H1 (cell line): ENCODE measurements at regions not wholly inside any gene's neighbourhood (a gene's known extent, or its start where the extent isn't known, plus 50 kb on each side); places are given as distances from the start of the nearest gene placed in this dataset.

ENCODE experiments used
- CTCF ChIA-PET: fragments of 300-600 bp; sonication (Branson Sonifier 250); formaldehyde crosslinking; loops from one replicate; lab custom pipeline; 2021; ENCODE audit not compliant: partially characterized antibody; lab: Charles Lee
- POLR2A ChIA-PET: fragments of 300-600 bp; sonication (Branson Sonifier 250); formaldehyde crosslinking; loops from one replicate; lab custom pipeline; 2021; ENCODE audit warnings: inconsistent platforms; ENCODE audit not compliant: partially characterized antibody; lab: Charles Lee
- DNase-seq, 2 experiments: peaks; one replicate each; pipeline versions ENCODE4 v3.0.0 to v3.0.0-alpha.2; 2010 to 2022; ENCODE audit warnings: low spot score in 2 of 2, low read depth in 1 of 2, mixed read lengths in 1 of 2
- FAIRE-seq: peaks from 2 replicates; lab custom pipeline; 2011; peaks lifted over from hg19 to GRCh38; lab: Jason Lieb, UNC
- H2AFZ ChIP-seq: 2 replicates; pipeline ENCODE4 v1.8.1; 2012; ENCODE audit warnings: low read length, inconsistent platforms
- H2AK5ac ChIP-seq: 2 replicates; pipeline ENCODE4 v1.6.1; 2013; ENCODE audit warnings: low read depth, low read length
- H2BK120ac ChIP-seq: replicated peaks from 2 replicates; pipeline ENCODE3; 2013; ENCODE audit warnings: low read depth, low read length, inconsistent platforms
- H2BK12ac ChIP-seq: 2 replicates; pipeline ENCODE4 v1.6.1; 2013; ENCODE audit warnings: low read depth, low read length
- H2BK15ac ChIP-seq: 2 replicates; pipeline ENCODE4 v1.6.1; 2013; ENCODE audit warnings: low read length
- H2BK20ac ChIP-seq: 2 replicates; pipeline ENCODE4 v1.6.1; 2013; ENCODE audit warnings: low read length
- H2BK5ac ChIP-seq: 2 replicates; pipeline ENCODE4 v1.6.1; 2013; ENCODE audit warnings: low read depth, low read length
- H3K14ac ChIP-seq: 2 replicates; pipeline ENCODE4 v1.6.1; 2013; ENCODE audit warnings: inconsistent platforms; ENCODE audit not compliant: insufficient read length
- H3K18ac ChIP-seq: 2 replicates; pipeline ENCODE4 v1.6.1; 2013; ENCODE audit warnings: low read length; ENCODE audit errors: extremely low read depth
- H3K23ac ChIP-seq: 2 replicates; pipeline ENCODE4 v1.6.1; 2013; ENCODE audit warnings: inconsistent platforms; ENCODE audit not compliant: insufficient read length
- H3K23me2 ChIP-seq: 2 replicates; pipeline ENCODE4 v1.6.1; 2013; ENCODE audit warnings: low read depth, low read length
- H3K27ac ChIP-seq: 2 replicates; pipeline ENCODE4 v1.6.1; 2011; ENCODE audit warnings: low read depth, low read length, inconsistent platforms
- H3K27me3 ChIP-seq, 4 experiments: replicated peaks in 1 of 4; 1 replicate in 1 of 4; 2 replicates in 3 of 4; pipeline versions ENCODE4 v1.6.1 to v1.8.1; 2011 to 2013; ENCODE audit warnings: low read length in 3 of 4, mild to moderate bottlenecking in 3 of 4, inconsistent platforms in 2 of 4, mixed read lengths in 2 of 4, moderate library complexity in 1 of 4; ENCODE audit not compliant: control insufficient read depth in 3 of 4, insufficient read depth in 3 of 4; ENCODE audit errors: extremely low read depth in 1 of 4
- H3K36me3 ChIP-seq, 4 experiments: 2 replicates each; pipeline versions ENCODE4 v1.6.1 to v1.8.1; 2011 to 2013; ENCODE audit warnings: mild to moderate bottlenecking in 4 of 4, low read length in 3 of 4, moderate library complexity in 2 of 4, control low read depth in 1 of 4, inconsistent platforms in 1 of 4; ENCODE audit not compliant: insufficient read depth in 4 of 4, control insufficient read depth in 2 of 4
- H3K4ac ChIP-seq: replicated peaks from 2 replicates; pipeline ENCODE3; 2013; ENCODE audit warnings: low read length, low read depth, mixed read lengths, inconsistent platforms; ENCODE audit not compliant: insufficient read length
- H3K4me1 ChIP-seq, 4 experiments: replicated peaks in 1 of 4; 1 replicate in 1 of 4; 2 replicates in 3 of 4; pipeline versions ENCODE4 v1.6.1 to v1.8.1; 2011 to 2013; ENCODE audit warnings: low read length in 3 of 4, inconsistent platforms in 2 of 4, mixed read lengths in 1 of 4; ENCODE audit not compliant: insufficient read depth in 4 of 4, control insufficient read depth in 3 of 4
- H3K4me2 ChIP-seq, 2 experiments: 2 replicates each; pipeline versions ENCODE4 v1.6.1 to v1.8.1; 2011 to 2013; ENCODE audit warnings: low read depth in 2 of 2, low read length in 2 of 2, control low read depth in 1 of 2, inconsistent platforms in 1 of 2, mild to moderate bottlenecking in 1 of 2; ENCODE audit not compliant: insufficient read depth in 1 of 2
- H3K4me3 ChIP-seq, 4 experiments: fragments of 200-600, 300-600 bp in 1 of 4; sonication (generic), shearing (Covaris generic), sonication (Bioruptor Twin) in 1 of 4; 2 replicates each; pipeline versions ENCODE4 v1.5.1 to v1.8.1; 2011 to 2016; ENCODE audit warnings: low read length in 4 of 4, low read depth in 3 of 4, control low read depth in 2 of 4, inconsistent platforms in 2 of 4, mild to moderate bottlenecking in 2 of 4, mixed read lengths in 1 of 4, moderate library complexity in 1 of 4; ENCODE audit not compliant: insufficient read depth in 2 of 4; ENCODE audit errors: extremely low read depth in 1 of 4
- H3K56ac ChIP-seq: replicated peaks from 2 replicates; pipeline ENCODE3; 2013; ENCODE audit warnings: low read depth, mild to moderate bottlenecking, mixed read lengths, low read length, inconsistent platforms; ENCODE audit not compliant: insufficient read length
- H3K79me1 ChIP-seq: 2 replicates; pipeline ENCODE4 v1.6.1; 2013; ENCODE audit warnings: low read depth, low read length, control low read depth
- H3K79me2 ChIP-seq, 2 experiments: 2 replicates each; pipeline versions ENCODE4 v1.6.1 to v1.8.1; 2012 to 2013; ENCODE audit warnings: low read length in 2 of 2, mild to moderate bottlenecking in 2 of 2, inconsistent platforms in 1 of 2; ENCODE audit not compliant: insufficient read depth in 2 of 2, control insufficient read depth in 1 of 2
- H3K9ac ChIP-seq, 4 experiments: replicated peaks in 1 of 4; 1 replicate in 1 of 4; 2 replicates in 3 of 4; pipeline versions ENCODE4 v1.6.1 to v1.8.1; 2011 to 2013; ENCODE audit warnings: low read depth in 3 of 4, low read length in 3 of 4, control low read depth in 2 of 4, mild to moderate bottlenecking in 2 of 4, moderate library complexity in 2 of 4, inconsistent platforms in 1 of 4; ENCODE audit errors: extremely low read depth in 1 of 4
- H3K9me3 ChIP-seq, 2 experiments: 2 replicates each; pipeline versions ENCODE4 v1.6.1 to v1.8.1; 2012 to 2013; ENCODE audit warnings: mild to moderate bottlenecking in 2 of 2, moderate library complexity in 2 of 2, control low read depth in 1 of 2, inconsistent platforms in 1 of 2, low read depth in 1 of 2, low read length in 1 of 2, mixed read lengths in 1 of 2; ENCODE audit not compliant: insufficient read depth in 2 of 2
- H4K20me1 ChIP-seq, 2 experiments: replicated peaks in 1 of 2; 2 replicates each; pipeline versions ENCODE3 to v1.8.1; 2011 to 2013; ENCODE audit warnings: inconsistent platforms in 2 of 2, low read length in 2 of 2, mild to moderate bottlenecking in 1 of 2; ENCODE audit not compliant: insufficient read depth in 2 of 2, control insufficient read depth in 1 of 2
- H4K5ac ChIP-seq: 2 replicates; pipeline ENCODE4 v1.6.1; 2013; ENCODE audit warnings: low read length, low read depth, mixed read lengths, inconsistent platforms; ENCODE audit not compliant: insufficient read length
- H4K8ac ChIP-seq: 2 replicates; pipeline ENCODE4 v1.8.0; 2013; ENCODE audit warnings: mild to moderate bottlenecking, moderate library complexity, low read length, inconsistent platforms; ENCODE audit not compliant: insufficient read depth; ENCODE audit errors: extremely low read depth
- H4K91ac ChIP-seq: replicated peaks from 2 replicates; pipeline ENCODE3; 2013; ENCODE audit warnings: low read length, mixed read lengths, inconsistent platforms; ENCODE audit not compliant: insufficient read length
- ASH2L ChIP-seq: fragments of 200-600, 300-600 bp; sonication (generic); IDR thresholded peaks from one replicate; pipeline ENCODE4 v1.7.1; 2017; ENCODE audit warnings: low read length
- CHD1 ChIP-seq: IDR thresholded peaks from 2 replicates; pipeline ENCODE4 v1.6.1; 2012; ENCODE audit warnings: low read depth, low read length, improper control_type of control experiment
- EP300 ChIP-seq, 2 experiments: IDR thresholded peaks; 1 replicate in 1 of 2; 2 replicates in 1 of 2; pipeline ENCODE4 v1.6.1; 2011 to 2012; ENCODE audit warnings: low read depth in 2 of 2, low read length in 2 of 2, mild to moderate bottlenecking in 2 of 2, borderline replicate concordance in 1 of 2, inconsistent platforms in 1 of 2, moderate library complexity in 1 of 2
- EZH2 ChIP-seq: fragments of 200-600 bp; sonication (generic); IDR thresholded peaks from 2 replicates; pipeline ENCODE4 v1.7.1; 2012; ENCODE audit warnings: low read depth, mild to moderate bottlenecking, moderate library complexity, low read length, inconsistent platforms; ENCODE audit not compliant: severe bottlenecking
- GTF2F1 ChIP-seq: IDR thresholded peaks from 2 replicates; pipeline ENCODE4 v1.6.1; 2012; ENCODE audit warnings: low read depth, low read length, improper control_type of control experiment, borderline replicate concordance
- NRF1 ChIP-seq: IDR thresholded peaks from 2 replicates; pipeline ENCODE4 v1.6.1; 2011; ENCODE audit warnings: mild to moderate bottlenecking, low read depth, low read length, improper control_type of control experiment
- RFX5 ChIP-seq: IDR thresholded peaks from 2 replicates; pipeline ENCODE4 v1.6.1; 2011; ENCODE audit warnings: low read depth, low read length, improper control_type of control experiment, borderline replicate concordance
- SIRT6 ChIP-seq: IDR thresholded peaks from one replicate; pipeline ENCODE4 v1.7.1; 2012; ENCODE audit warnings: low read length, inconsistent platforms
- SIX5 ChIP-seq: IDR thresholded peaks from 2 replicates; pipeline ENCODE4 v1.6.1; 2011; ENCODE audit warnings: mild to moderate bottlenecking, low read depth, low read length
- YY1 ChIP-seq: IDR thresholded peaks from 2 replicates; pipeline ENCODE4 v1.6.1; 2011; ENCODE audit warnings: low read depth, mild to moderate bottlenecking, low read length
- WGBS, 2 experiments: shearing (Covaris generic) in 1 of 2; methylation state at CpG; one replicate each; pipeline versions ENCODE4 v1.1.6 to v1.1.7; 2013 to 2015; ENCODE audit warnings: low lambda C conversion rate in 2 of 2, mixed read lengths in 2 of 2, inconsistent platforms in 1 of 2, low coverage in 1 of 2, missing lambda C conversion rate in 1 of 2; ENCODE audit not compliant: insufficient replicate concordance in 2 of 2, insufficient coverage in 1 of 2, insufficient read length in 1 of 2; ENCODE audit errors: extremely low coverage in 1 of 2, missing lambda C conversion rate in 1 of 2; 5-methylcytosine and 5-hydroxymethylcytosine counted together

GRCh38 chr5:17395106-17395880, 102.7 kb upstream of the TAF11L2 start:
- Histone ChIP-seq H2BK20ac (no peak overlapping the region), H2BK120ac (no peak overlapping the region), H2BK12ac (no peak overlapping the region), H3K4me2 (no peak overlapping the region), H2BK5ac (no peak overlapping the region), H2AFZ (no peak overlapping the region), H2BK15ac (no peak overlapping the region), H3K4ac (no peak overlapping the region), H3K4me1 (peaks cover 0 to 16% (median 7%) of the 10 kb centered on the region in 4 experiments; a peak in 5 of 7 replicates), H3K14ac (no peak overlapping the region), H3K9me3 (0 out of 4 replicates have a peak, but pooled peaks cover 0 to 3% of the 10 kb centered on the region in 2 experiments), H3K23ac (no peak overlapping the region), H3K79me1 (no peaks in the 10 kb centered on the region), H3K36me3 (no peaks in the 10 kb centered on the region), H3K27me3 (no peaks in the 10 kb centered on the region; a peak in 1 of 7 replicates), H3K4me3 (no peak overlapping the region), H2AK5ac (no peak overlapping the region), H3K79me2 (no peaks in the 10 kb centered on the region), H3K23me2 (no peaks in the 10 kb centered on the region), H4K20me1 (no peaks in the 10 kb centered on the region), H3K9ac (no peak overlapping the region), H4K91ac (no peak overlapping the region), H4K5ac (no peak overlapping the region), H4K8ac (no peak overlapping the region), H3K18ac (no peak overlapping the region), H3K56ac (no peak overlapping the region), H3K27ac (no peak overlapping the region)
- ChIA-PET CTCF (no interaction called here), POLR2A (no interaction called here)
- WGBS, 2 experiments = 90% methylated on average over 5 of the region's 5 CpGs; no CpG with 5 or more reads in 1 of the 2 experiments
- TF ChIP-seq SIRT6 (no peak), EZH2 (no peak), NRF1 (no peak), CHD1 (no peak), GTF2F1 (no peak), SIX5 (no peak), RFX5 (no peak), EP300 (IDR thresholded peaks at IDR 0.05; ENCODE audit: borderline replicate concordance in 1 of 2, low read depth in 2 of 2, low read length in 2 of 2) (no peak), ASH2L (no peak), YY1 (no peak)
- no peak for DNase-seq
- no peak for FAIRE-seq
